ENCODE measurements at regions not wholly inside any gene's neighbourhood (a gene's known extent, or its start where the extent isn't known, plus 50 kb on each side); places are given as distances from the start of the nearest gene placed in this dataset.

DNA sequence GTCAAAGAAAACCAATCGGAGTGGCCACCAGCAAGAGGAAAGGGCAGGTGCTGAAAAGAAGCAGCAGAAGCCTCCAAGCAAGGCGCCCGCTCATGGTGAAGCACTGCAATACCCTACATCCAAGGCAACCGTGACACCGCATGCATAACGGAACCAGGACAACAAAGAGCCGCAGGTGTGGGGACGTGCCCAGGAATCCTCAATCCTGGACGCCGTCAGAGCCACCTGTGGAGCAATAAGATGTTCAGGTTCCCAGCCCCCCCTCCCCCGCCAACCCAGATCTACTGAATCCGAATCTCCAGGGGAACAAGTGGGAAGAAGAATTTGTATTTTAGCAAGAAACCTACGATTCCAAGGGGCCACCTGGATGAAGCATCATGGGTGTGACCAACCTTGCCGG is 70.8 kb downstream of the SHANK2 start:
- no peak for TF ChIP-seq CTCF (conservative IDR thresholded peaks at IDR 0.05; ENCODE audit: low read depth, low read length)
- no peak for TF ChIP-seq EZH2phosphoT487 (IDR thresholded peaks at IDR 0.05; ENCODE audit: borderline replicate concordance, low read length)
